NCI-H1436 treated with DMSO at 0.1 percent for 48 hours (cell line): ENCODE measurements at regions not wholly inside any gene's neighbourhood (a gene's known extent, or its start where the extent isn't known, plus 50 kb on each side); places are given as distances from the start of the nearest gene placed in this dataset.
"Not testable (repeated sequence)": the region's sequence is repeated elsewhere in the genome, so short reads cannot be mapped to it uniquely, and the experiment has no call there.

Source experiments
- DNase-seq: peaks from one replicate; lab custom pipeline; 2025; lab: John Stamatoyannopoulos, UW

GRCh38 chr17:36695710-36696109 is 94.3 kb downstream of the MRM1 start:
- not testable (repeated sequence) for DNase-seq

DNA sequence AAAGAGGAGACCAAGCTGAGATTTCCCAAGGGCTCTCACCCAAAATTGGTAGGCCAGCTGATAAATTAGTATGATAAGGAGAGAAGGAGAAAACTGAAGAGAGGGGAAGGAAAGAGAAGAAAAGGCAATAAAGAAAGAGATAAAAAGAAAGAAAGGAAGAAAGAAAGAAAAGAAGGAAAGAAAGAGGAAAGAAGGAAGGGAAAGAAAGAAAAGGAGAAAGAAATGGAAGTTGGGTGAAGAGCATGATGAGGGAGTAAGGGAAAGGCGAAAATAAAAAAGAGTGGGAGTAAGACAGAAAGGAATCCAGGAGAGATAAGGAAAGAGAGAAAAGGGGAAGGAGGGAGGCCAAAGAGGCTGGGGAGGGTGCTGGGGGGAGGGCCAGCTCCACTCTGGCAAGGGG is 95.4 kb downstream of the MRM1 start:
- DNase-seq: no peak

GRCh38 chr17:36697903-36698530 is 96.6 kb downstream of the MRM1 start:
- no peak for DNase-seq

DNA sequence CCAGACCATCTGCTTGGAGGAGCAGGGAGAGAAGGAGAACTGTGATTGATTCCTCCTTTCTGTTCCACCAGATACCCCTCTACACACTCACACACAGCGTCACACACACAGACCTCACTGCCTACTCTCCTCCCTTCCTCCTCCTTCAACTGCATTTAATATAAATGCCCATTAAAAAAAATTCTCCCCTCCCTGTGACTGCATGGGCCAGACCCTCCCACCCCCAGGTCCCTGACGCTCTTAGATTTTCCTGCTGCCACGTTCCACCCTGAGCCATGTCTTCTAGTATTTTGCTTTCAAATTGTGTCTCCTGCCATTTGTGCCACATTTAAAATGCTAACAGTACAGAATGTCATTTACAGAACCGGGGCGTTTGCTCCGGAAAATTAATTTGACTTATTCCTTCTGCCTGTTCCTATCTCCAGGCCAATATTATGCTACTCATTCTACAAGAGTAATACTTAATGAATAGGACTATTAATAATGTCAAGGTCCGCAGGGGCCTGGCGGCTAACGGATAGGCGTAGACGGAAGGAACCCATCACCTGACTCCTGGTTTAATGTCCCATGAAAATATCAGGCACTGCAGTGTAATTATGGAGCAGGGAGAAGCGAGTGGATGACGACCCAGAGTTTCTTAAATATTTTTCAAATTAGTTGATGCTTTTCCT is 100.2 kb downstream of the MRM1 start:
- no peak for DNase-seq

DNA sequence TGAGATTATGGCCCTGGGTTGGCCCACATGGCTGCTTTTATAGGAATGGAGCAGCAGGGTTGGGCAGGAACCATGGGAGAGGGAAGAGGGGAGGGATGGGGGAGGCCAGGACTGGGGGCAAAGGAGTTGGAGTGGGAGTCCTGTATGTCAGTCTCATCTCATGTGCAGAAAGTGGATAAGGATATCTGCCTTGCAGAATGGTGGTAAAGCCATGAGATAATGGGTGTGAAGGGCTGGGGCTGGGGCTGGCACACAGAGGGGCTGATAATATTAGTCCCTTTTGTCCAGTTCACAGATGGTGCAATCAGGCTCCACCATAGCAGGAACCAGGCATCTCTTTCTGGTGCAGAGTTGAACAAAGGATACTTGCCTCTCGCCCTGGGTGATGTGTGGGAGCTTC is 101.3 kb downstream of the MRM1 start:
- DNase-seq: no peak

DNA sequence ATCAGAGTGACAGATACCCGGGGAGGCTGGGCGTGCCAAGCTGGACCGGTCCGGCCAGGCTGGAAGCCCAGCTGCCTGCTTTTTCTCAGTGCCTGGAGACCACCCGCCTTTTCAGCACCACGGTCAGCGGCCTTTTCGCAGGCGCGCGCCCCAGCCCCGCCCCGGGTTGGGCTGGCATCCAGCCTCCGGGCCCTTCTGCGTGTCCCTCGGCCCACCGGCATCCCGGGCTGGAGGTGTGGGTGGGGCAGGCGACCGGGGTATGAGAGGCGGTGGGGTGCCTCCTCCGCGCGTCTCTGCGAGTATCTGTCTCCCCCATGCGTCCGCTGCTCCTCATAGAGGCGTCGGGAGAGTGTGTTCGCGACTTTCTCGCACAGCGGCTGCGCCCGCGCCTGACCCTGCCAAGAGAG is 102.5 kb downstream of the MRM1 start:
- no peak for DNase-seq

DNA sequence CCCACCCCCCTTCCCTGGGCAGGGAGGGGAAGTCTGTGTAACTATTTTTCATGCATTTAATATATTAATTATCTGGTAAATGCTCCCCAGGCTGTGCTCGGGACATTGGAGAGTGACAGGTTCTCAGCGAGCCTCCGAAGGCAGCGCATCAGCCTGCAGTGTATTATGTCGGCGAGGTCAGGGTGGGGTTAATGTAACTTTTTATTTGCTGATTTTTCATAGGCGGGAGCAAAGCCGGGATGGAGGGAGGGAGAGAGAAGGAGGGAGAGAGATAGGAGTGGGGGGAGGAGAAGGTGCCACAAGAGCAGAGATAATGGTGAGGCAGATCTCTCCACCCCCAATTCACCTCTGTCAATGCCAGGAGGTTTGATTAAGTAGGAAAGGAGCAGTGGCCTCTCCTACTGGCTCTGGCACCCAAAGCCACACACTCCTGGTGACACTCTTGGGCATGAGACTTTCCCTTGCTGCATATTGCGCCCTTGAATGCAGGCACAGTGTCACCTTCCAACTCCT is 104.0 kb downstream of the MRM1 start:
- no peak for DNase-seq

GRCh38 chr17:36705874-36706731 is 104.7 kb downstream of the MRM1 start:
- peak; percentile 67 for DNase-seq

GRCh38 chr17:36707904-36708303 is 106.5 kb downstream of the MRM1 start:
- DNase-seq: no peak

DNA sequence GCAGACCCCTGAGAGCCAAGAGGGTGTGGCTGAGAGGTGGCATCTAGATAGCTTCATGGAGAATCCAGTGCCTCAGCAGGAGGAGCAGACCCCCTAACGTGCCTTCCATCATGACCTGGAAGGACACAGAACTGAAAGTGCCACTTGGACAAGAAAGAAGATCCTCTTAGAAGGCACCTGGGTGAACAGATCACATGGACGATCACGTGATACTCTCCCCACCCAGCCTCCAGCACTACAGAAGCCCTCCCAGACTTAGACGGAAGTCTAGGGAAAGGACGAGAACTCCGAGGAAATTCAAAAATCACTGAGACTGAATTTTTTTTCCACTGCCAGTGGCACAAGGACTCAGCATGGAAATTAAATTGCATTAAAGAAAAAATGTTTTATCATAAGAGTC is 113.4 kb downstream of the MRM1 start:
- no peak for DNase-seq

DNA sequence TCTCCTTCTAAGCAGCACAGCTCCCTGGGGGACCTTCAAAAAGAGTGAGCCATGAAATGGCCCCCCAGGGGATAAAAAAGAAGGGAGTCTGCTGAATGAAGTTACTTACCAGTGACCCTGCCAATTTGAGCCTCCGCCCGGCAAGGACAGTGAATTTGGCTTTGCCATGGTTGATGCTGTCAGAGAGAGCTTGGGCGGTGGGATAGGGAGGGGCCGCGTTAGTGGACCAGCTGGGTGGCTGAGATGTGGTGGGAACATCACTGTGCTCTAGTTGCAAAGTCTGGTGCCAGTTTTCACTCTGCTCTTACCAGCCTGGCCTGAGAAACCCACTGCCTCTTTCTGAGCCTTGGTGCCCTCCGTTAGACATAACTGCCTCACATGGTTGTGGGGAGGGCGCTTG is 114.6 kb downstream of the MRM1 start:
- DNase-seq: no peak

GRCh38 chr17:36717088-36717487 is 115.7 kb downstream of the MRM1 start:
- DNase-seq: no peak

- no peak for DNase-seq
Observed at GRCh38 chr17:36720131-36720530, 118.7 kb downstream of the MRM1 start.

DNA sequence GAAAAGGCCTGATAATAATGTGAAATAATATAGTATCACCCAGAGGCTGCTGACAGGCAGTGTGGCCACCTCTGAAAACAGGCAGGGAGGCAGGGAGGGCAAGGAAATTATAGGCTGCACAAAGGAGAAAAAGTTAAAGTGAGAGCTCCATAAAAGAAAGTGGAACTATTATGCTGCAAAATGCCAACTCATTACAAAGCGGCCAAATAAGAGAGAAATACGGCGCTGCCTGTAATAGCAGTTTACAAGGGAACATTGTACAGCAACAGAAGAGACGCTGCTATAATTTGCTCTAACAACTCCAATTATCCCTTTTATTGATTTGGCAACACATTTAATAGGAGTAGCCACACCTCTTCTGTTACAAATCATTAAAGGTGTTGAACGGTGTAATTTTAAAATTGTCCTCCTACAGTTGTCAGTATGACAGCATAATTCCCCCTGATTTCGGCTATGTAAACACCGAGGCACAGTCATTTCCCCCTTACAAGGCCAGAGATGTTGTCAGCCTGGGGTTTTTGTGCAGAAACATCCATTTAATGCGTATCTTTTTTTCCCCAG is 120.3 kb downstream of the MRM1 start:
- peak; percentile 100 for DNase-seq

GRCh38 chr17:36722121-36722902 is 120.9 kb downstream of the MRM1 start:
- peak; percentile 98 for DNase-seq

DNA sequence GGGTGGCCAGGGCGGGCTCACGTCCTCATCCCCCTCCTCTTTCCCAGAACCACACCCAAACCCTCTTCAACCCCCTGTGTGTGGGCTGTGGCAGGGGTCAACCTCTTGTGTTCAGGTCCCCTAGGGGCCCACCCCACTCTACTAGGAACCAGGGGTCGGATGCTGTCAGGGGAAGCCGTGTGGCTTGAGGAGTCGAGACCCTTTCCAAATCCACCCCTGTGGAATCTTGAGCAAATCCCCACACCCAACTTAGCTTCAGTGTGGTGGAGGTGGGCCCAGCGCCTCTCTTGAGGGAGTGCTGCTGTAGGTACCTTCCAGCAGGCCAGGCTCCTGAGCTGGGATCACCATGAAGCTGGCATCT is 121.5 kb downstream of the MRM1 start:
- DNase-seq: no peak

DNA sequence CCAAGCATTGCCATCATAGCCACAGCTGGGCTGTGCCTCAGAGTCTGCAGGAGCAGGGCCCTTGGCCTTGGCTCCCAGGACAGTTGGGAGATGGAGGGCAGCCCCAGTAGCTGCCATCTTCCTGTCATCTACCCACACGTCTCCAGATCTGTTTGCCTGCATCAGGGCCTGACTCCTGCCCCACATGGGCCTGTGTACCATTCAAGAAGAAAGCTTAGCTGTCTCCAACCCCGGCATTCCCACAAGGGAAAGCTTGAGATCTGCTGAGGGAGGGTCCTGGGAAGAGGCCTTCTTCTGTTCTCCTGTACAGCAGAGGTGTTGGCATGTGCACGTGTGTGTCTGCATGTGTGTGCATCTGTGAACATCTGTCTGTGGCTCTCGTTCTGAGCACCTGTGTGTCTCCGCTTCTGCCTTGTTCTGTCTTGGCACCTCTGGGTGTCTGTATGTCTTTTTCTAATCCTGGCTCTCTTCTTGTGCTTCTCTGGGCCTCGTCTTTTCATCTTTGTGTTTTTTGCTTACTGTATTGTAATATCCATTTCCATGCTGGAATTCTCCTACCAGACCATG is 122.2 kb downstream of the MRM1 start:
- no peak for DNase-seq

GRCh38 chr17:36726199-36726598 is 124.8 kb downstream of the MRM1 start:
- no peak for DNase-seq

- DNase-seq: no peak
Observed at GRCh38 chr17:36727052-36727451, 125.7 kb downstream of the MRM1 start.

DNA sequence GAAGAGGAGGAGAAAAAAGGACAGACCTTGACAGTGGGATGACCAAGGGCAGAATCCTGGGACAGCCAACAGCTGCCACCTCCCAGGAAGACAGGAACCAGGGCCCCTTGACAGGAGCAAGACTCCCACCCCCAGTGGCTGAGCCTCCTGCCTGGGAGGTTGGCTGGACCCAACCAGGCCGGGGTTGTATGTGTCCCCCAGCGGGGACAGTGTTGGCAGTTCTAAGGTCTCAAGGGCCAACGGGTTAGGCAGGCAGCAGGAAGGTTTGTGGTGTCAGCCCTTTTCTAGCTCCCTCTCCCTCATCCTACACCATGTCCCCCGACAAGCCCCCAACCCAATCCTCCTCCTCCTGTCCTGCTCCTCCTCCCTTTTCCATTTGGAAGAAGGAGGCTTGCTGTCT is 126.2 kb downstream of the MRM1 start:
- DNase-seq: no peak
